ENCODE measurements at regions not wholly inside any gene's neighbourhood (a gene's known extent, or its start where the extent isn't known, plus 50 kb on each side); places are given as distances from the start of the nearest gene placed in this dataset.

DNA sequence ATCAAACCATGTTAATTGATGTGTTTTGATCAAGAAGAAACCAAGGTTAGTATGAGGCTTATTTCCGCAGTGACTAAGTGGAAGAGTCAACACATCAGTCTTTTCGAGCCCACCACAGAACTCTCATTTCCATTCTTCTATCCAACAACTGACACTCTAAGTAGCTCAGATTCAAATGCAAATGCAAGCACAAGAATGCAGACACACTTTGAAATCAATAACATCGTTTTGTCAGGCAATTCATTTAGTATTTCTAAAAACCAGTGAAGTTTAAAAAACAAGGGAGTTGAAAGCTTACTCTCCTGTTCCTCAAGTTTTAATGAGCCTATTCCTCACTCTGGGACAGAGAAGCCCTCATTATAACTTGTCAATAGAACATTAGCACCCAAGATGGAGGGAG, 433.1 kb downstream of the ZIC3 start:
- TF ChIP-seq CBX3 (IDR thresholded peaks at IDR 0.05; ENCODE audit: borderline replicate concordance, low read depth) (no peak), RFX5 (IDR thresholded peaks at IDR 0.05; ENCODE audit: low read depth, low read length) (no peak), CTCF (IDR thresholded peaks at IDR 0.05 in 2 of 3, conservative IDR thresholded peaks at IDR 0.05 in 1 of 3; ENCODE audit: control insufficient read depth in 2 of 3, extremely low read depth in 1 of 3, insufficient read depth in 1 of 3, low read depth in 3 of 3, low read length in 3 of 3) (no peak), MTA2 (IDR thresholded peaks at IDR 0.05; ENCODE audit: low read depth) (no peak), POLR2AphosphoS5 (IDR thresholded peaks at IDR 0.05; ENCODE audit: low read length) (no peak), E4F1 (IDR thresholded peaks at IDR 0.05; ENCODE audit: borderline replicate concordance, partially characterized antibody) (no peak), EZH2 (IDR thresholded peaks at IDR 0.05; ENCODE audit: borderline replicate concordance, control insufficient read depth, low read depth, low read length) (no peak), CEBPB (IDR thresholded peaks at IDR 0.05; ENCODE audit: borderline replicate concordance in 1 of 2, low read depth in 2 of 2, low read length in 2 of 2) (no peak), POLR2A (IDR thresholded peaks at IDR 0.05; ENCODE audit: low read depth, low read length) (no peak), ZZZ3 (IDR thresholded peaks at IDR 0.05; ENCODE audit: control insufficient read depth, insufficient read length, low read depth) (no peak), JUND (IDR thresholded peaks at IDR 0.05; ENCODE audit: low read depth, low read length) (no peak), RCOR1 (conservative IDR thresholded peaks at IDR 0.05; ENCODE audit: low read depth, low read length) (no peak)
- TF ChIP-seq, protein P1, sequence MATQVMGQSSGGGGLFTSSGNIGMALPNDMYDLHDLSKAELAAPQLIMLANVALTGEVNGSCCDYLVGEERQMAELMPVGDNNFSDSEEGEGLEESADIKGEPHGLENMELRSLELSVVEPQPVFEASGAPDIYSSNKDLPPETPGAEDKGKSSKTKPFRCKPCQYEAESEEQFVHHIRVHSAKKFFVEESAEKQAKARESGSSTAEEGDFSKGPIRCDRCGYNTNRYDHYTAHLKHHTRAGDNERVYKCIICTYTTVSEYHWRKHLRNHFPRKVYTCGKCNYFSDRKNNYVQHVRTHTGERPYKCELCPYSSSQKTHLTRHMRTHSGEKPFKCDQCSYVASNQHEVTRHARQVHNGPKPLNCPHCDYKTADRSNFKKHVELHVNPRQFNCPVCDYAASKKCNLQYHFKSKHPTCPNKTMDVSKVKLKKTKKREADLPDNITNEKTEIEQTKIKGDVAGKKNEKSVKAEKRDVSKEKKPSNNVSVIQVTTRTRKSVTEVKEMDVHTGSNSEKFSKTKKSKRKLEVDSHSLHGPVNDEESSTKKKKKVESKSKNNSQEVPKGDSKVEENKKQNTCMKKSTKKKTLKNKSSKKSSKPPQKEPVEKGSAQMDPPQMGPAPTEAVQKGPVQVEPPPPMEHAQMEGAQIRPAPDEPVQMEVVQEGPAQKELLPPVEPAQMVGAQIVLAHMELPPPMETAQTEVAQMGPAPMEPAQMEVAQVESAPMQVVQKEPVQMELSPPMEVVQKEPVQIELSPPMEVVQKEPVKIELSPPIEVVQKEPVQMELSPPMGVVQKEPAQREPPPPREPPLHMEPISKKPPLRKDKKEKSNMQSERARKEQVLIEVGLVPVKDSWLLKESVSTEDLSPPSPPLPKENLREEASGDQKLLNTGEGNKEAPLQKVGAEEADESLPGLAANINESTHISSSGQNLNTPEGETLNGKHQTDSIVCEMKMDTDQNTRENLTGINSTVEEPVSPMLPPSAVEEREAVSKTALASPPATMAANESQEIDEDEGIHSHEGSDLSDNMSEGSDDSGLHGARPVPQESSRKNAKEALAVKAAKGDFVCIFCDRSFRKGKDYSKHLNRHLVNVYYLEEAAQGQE (IDR thresholded peaks at IDR 0.05; ENCODE audit: low read depth, low read length) = no peak
- TF ChIP-seq, protein P2, sequence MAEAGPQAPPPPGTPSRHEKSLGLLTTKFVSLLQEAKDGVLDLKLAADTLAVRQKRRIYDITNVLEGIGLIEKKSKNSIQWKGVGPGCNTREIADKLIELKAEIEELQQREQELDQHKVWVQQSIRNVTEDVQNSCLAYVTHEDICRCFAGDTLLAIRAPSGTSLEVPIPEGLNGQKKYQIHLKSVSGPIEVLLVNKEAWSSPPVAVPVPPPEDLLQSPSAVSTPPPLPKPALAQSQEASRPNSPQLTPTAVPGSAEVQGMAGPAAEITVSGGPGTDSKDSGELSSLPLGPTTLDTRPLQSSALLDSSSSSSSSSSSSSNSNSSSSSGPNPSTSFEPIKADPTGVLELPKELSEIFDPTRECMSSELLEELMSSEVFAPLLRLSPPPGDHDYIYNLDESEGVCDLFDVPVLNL (IDR thresholded peaks at IDR 0.05; ENCODE audit: low read depth, low read length) = no peak

Measured in GM12878 (cell line).